SK-N-SH treated with all-trans-retinoic acid at 6 μM for 48 hours (cell line): ENCODE measurements at regions not wholly inside any gene's neighbourhood (a gene's known extent, or its start where the extent isn't known, plus 50 kb on each side); places are given as distances from the start of the nearest gene placed in this dataset.
A peak's percentile ranks its signal among the peaks of the same experiment; 100 is the strongest.

ENCODE experiments used
- BACH2 ChIP-seq: fragments of 250-450 bp; sonication (Bioruptor Pico); IDR thresholded peaks from 2 replicates; pipeline ENCODE4 v1.9.0; 2021; ENCODE audit warnings: mild to moderate bottlenecking, borderline replicate concordance
- ESRRG ChIP-seq: fragments of 250-450 bp; sonication (Bioruptor Pico); IDR thresholded peaks from 2 replicates; pipeline ENCODE4 v1.6.1; 2021; ENCODE audit warnings: mild to moderate bottlenecking
- ISL1 ChIP-seq: fragments of 250-450 bp; sonication (Bioruptor Pico); IDR thresholded peaks from 2 replicates; pipeline ENCODE4 v2.1.2; 2022; ENCODE audit warnings: mild to moderate bottlenecking, moderate library complexity
- PPARA ChIP-seq: fragments of 250-450 bp; sonication (Bioruptor Pico); IDR thresholded peaks from 2 replicates; pipeline ENCODE4 v1.5.0; 2020; ENCODE audit warnings: mild to moderate bottlenecking, borderline replicate concordance
- RARB ChIP-seq: fragments of 250-450 bp; sonication (Bioruptor Pico); IDR thresholded peaks from 2 replicates; pipeline ENCODE4 v1.8.0; 2021; ENCODE audit warnings: mild to moderate bottlenecking, moderate library complexity
- TCF4 ChIP-seq: fragments of 250-450 bp; sonication (Bioruptor Pico); IDR thresholded peaks from 2 replicates; pipeline ENCODE4 v1.8.0; 2021; ENCODE audit warnings: mild to moderate bottlenecking, moderate library complexity, borderline replicate concordance
- TOX ChIP-seq: fragments of 250-450 bp; sonication (Bioruptor Pico); IDR thresholded peaks from 2 replicates; pipeline ENCODE4 v1.8.0; 2021; ENCODE audit warnings: mild to moderate bottlenecking, moderate library complexity, borderline replicate concordance
- ZFP3 ChIP-seq: fragments of 250-450 bp; sonication (Bioruptor Pico); IDR thresholded peaks from 2 replicates; pipeline ENCODE4 v1.5.0; 2020; ENCODE audit warnings: mild to moderate bottlenecking, moderate library complexity
- ZNF8 ChIP-seq: fragments of 450-650 bp; formaldehyde crosslinking; IDR thresholded peaks from 2 replicates; pipeline ENCODE4 v1.5.0; 2020; ENCODE audit warnings: mild to moderate bottlenecking, moderate library complexity
- TF ChIP-seq, protein P1 (sequence below): fragments of 250-450 bp; sonication (Bioruptor Pico); IDR thresholded peaks from 2 replicates; pipeline ENCODE4 v1.8.0; 2020; ENCODE audit warnings: mild to moderate bottlenecking, moderate library complexity, borderline replicate concordance
- TF ChIP-seq, protein P2 (sequence below): fragments of 250-450 bp; sonication (Bioruptor Pico); IDR thresholded peaks from 2 replicates; pipeline ENCODE4 v1.5.1; 2021; ENCODE audit warnings: mild to moderate bottlenecking, moderate library complexity
- TF ChIP-seq, protein P3 (sequence below): fragments of 250-450 bp; sonication (Bioruptor Pico); IDR thresholded peaks from 2 replicates; pipeline ENCODE4 v1.5.1; 2020; ENCODE audit warnings: low read depth, mild to moderate bottlenecking, moderate library complexity

DNA sequence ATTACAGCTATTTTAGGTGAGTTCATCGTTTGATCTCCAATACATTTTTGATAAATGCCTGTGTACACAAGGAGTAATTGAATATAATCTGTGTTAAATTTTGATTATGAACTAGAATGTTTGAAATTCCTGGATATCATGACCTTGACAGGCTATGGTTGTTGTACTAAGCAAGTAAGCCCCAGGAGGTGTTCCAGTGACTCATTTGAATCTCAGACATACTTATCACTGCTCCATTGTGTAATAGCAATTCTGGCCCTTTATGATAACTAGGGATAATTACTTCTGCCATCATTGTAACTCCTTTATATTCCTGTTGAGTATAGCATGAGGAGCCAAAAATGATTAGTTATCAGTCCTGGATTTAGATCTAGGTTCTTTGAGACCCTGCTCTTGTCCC lies 1424.6 kb upstream of the ADGRB3 start:
- no peak for TF ChIP-seq TOX (CRISPR knock-in tag)
- no peak for TF ChIP-seq PPARA (CRISPR knock-in tag)
- TF ChIP-seq, protein P1, sequence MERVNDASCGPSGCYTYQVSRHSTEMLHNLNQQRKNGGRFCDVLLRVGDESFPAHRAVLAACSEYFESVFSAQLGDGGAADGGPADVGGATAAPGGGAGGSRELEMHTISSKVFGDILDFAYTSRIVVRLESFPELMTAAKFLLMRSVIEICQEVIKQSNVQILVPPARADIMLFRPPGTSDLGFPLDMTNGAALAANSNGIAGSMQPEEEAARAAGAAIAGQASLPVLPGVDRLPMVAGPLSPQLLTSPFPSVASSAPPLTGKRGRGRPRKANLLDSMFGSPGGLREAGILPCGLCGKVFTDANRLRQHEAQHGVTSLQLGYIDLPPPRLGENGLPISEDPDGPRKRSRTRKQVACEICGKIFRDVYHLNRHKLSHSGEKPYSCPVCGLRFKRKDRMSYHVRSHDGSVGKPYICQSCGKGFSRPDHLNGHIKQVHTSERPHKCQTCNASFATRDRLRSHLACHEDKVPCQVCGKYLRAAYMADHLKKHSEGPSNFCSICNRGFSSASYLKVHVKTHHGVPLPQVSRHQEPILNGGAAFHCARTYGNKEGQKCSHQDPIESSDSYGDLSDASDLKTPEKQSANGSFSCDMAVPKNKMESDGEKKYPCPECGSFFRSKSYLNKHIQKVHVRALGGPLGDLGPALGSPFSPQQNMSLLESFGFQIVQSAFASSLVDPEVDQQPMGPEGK (CRISPR knock-in tag), result no peak
- TF ChIP-seq ESRRG (CRISPR knock-in tag), result no peak
- no peak for TF ChIP-seq ZNF8 (CRISPR knock-in tag)
- 0 out of 2 replicates have a peak, but pooled peaks have one; percentile 15 for TF ChIP-seq ISL1 (CRISPR knock-in tag)
- TF ChIP-seq TCF4 (CRISPR knock-in tag), result no peak
- TF ChIP-seq ZFP3, result no peak
- TF ChIP-seq, protein P2, sequence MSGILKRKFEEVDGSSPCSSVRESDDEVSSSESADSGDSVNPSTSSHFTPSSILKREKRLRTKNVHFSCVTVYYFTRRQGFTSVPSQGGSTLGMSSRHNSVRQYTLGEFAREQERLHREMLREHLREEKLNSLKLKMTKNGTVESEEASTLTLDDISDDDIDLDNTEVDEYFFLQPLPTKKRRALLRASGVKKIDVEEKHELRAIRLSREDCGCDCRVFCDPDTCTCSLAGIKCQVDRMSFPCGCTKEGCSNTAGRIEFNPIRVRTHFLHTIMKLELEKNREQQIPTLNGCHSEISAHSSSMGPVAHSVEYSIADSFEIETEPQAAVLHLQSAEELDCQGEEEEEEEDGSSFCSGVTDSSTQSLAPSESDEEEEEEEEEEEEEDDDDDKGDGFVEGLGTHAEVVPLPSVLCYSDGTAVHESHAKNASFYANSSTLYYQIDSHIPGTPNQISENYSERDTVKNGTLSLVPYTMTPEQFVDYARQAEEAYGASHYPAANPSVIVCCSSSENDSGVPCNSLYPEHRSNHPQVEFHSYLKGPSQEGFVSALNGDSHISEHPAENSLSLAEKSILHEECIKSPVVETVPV (CRISPR knock-in tag), result no peak
- TF ChIP-seq RARB, result no peak
- no peak for TF ChIP-seq BACH2
- TF ChIP-seq, protein P3, sequence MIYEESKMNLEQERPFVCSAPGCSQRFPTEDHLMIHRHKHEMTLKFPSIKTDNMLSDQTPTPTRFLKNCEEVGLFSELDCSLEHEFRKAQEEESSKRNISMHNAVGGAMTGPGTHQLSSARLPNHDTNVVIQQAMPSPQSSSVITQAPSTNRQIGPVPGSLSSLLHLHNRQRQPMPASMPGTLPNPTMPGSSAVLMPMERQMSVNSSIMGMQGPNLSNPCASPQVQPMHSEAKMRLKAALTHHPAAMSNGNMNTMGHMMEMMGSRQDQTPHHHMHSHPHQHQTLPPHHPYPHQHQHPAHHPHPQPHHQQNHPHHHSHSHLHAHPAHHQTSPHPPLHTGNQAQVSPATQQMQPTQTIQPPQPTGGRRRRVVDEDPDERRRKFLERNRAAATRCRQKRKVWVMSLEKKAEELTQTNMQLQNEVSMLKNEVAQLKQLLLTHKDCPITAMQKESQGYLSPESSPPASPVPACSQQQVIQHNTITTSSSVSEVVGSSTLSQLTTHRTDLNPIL (CRISPR knock-in tag), result no peak
